ENCODE measurements at regions not wholly inside any gene's neighbourhood (a gene's known extent, or its start where the extent isn't known, plus 50 kb on each side); places are given as distances from the start of the nearest gene placed in this dataset.

DNA sequence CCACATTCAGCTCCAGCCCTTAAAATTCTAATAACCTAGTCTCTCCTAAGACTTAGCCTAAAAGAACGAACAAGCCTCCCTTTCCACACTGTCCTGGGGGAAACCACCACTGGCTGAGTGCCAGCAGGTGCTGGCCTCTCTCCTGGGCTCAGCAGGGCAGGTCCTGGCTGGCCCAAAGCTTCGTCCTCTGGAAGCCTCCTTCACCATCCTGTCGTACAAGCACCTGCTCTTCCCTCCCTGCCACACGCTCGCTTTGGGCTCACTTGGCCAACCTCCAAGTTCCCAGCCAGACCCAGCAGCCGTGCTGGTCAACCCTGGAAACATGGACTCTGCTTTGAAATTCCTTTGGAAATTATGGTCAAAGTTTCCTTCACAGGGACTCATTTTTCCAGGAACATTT lies 58.2 kb upstream of the SLC25A33 start:
- TF ChIP-seq EP300 (IDR thresholded peaks at IDR 0.05) (no peak), CTCF (IDR thresholded peaks at IDR 0.05) (no peak), POLR2AphosphoS5 (IDR thresholded peaks at IDR 0.05) (no peak), POLR2A (IDR thresholded peaks at IDR 0.05; ENCODE audit: low read depth) (no peak)

All from esophagus muscularis mucosa (tissue), 4 donors.